LNCAP (cell line): ENCODE measurements at regions not wholly inside any gene's neighbourhood (a gene's known extent, or its start where the extent isn't known, plus 50 kb on each side); places are given as distances from the start of the nearest gene placed in this dataset.

Source experiments
- TF ChIP-seq, protein P1 (sequence below): fragments of 450-650 bp; IDR thresholded peaks from 2 replicates; pipeline ENCODE4 v1.5.1; 2017; ENCODE audit warnings: mild to moderate bottlenecking

DNA sequence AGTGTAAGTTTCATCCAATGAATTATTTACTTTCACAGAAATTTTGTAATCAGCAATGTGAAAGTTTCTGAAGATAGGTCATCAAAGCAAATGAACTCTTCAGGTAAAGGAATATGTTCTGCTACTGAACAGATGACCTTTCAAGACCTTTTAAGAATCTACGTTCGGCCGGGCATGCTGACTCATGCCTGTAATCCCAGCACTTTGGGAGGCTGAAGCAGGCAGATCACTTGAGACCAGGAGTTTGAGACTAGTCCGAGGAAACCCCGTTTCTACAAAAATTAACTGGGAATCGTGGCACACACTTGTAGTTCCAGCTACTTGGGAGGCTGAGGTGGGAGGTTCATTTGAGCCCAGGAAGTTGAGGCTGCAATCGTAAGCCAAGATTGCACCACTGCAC is 578.4 kb upstream of the COX7C start:
- TF ChIP-seq, protein P1, sequence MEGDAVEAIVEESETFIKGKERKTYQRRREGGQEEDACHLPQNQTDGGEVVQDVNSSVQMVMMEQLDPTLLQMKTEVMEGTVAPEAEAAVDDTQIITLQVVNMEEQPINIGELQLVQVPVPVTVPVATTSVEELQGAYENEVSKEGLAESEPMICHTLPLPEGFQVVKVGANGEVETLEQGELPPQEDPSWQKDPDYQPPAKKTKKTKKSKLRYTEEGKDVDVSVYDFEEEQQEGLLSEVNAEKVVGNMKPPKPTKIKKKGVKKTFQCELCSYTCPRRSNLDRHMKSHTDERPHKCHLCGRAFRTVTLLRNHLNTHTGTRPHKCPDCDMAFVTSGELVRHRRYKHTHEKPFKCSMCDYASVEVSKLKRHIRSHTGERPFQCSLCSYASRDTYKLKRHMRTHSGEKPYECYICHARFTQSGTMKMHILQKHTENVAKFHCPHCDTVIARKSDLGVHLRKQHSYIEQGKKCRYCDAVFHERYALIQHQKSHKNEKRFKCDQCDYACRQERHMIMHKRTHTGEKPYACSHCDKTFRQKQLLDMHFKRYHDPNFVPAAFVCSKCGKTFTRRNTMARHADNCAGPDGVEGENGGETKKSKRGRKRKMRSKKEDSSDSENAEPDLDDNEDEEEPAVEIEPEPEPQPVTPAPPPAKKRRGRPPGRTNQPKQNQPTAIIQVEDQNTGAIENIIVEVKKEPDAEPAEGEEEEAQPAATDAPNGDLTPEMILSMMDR: no peak

DNA sequence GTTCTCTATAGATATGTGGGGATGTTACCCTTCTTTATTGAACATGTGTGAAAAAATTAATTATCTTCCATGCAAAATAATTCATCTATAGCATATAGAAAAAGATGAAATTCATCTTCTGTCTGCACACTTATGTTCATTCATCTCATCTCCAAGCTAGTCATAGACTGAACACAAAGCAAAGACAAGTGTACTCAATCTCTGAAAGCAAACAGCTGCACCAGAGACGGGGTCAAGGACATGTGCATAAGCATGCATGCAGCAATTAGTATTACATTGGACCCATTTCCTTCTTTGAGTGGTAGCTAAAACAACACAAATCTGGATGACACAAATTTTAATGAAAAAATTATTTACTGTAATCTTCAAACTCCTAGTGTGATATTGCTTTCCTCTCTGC is 547.0 kb upstream of the COX7C start:
- TF ChIP-seq, protein P1: no peak

DNA sequence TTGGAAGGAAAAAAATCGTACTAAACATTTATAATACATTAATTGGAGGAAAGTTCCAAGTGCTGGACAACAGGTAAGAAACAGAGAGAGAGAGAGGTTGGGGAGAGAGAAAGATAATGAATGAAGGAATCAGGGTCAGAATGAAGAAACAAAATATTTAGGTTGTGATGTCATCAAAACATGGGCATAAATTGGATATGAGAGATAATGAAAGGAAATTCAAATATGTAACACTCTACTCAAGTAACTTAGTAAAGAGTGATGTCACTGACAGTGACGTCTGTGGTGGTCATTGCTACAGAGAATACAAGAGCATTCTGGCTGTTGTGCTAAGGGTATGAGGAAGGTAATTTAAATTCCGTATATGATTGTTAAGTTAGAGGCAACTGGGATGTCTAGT is 543.4 kb upstream of the COX7C start:
- TF ChIP-seq, protein P1: no peak

DNA sequence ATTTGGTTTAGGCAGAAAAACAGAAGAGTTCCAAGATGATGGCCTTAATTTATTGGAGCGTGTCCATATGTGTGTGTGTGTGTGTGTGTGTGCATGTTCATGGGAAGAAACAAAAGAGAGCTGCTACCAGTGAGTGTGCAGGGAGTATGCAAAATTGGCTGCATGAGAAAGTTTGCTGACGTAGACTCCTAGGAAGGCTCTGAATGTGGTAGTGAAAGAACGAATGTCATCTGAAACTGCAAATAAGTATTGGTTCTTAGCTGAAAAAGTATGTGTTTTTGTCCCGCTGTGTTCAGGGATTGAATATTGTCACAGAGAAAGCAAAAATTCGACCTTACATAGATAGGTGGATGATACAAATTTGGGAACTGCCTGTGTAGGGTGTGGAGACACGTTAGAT is 542.6 kb upstream of the COX7C start:
- TF ChIP-seq, protein P1: no peak

DNA sequence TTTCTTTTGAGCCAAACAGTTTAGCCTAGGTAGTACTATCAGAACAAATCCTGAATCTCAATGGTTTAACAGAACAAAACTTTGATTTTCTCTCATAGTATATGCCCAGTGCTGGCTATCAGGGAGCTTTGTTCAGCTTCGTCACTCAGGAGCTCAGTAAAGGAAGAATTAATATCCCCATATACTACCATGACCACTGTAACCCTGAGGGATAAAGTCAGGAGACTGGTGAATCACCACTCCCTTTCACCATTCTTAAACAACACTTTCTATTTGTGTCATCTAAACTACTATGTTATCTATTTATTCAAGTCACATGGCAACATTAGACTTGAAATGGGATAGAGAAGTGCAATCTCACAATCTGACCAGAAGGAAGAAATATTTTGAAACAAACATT is 522.6 kb upstream of the COX7C start:
- TF ChIP-seq, protein P1: no peak

DNA sequence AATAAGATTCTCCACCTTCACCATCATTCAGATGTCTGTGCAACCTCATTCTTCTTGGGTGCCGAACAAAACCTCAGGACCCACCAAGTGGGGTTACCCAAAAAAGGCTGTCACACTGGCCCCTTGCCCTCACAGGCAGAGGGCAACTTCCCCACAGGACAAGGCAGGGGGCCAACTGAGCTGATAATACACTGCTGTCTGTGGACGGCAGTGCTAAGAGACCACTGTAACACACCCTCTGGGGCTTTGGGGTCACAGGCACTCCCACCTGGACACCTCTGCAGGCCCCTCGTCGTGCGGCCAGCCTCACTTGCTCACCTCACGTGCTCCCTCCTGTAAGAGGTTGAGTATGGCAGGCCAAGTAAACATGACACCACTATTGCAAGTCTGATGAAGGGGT is 515.8 kb upstream of the COX7C start:
- TF ChIP-seq, protein P1: no peak

DNA sequence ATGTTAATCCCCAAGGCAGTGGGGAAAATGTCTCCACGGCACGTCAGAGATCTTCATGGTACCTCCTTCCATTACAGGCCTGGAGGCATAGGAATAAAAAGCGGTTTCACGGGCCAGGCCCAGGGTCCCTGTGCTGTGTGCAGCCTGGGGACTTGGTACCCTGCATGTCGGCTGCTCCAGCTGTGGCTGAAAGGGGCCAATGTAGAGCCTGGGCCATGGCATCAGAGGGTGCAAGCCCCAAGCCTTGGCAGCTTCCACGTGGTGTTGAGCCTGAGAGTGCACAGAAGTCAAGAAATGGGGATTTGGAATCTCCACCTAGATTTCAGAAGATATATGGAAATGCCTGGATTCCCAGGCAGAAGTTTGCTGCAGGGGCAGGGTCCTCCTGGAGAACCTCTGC is 508.9 kb upstream of the COX7C start:
- TF ChIP-seq, protein P1: no peak

DNA sequence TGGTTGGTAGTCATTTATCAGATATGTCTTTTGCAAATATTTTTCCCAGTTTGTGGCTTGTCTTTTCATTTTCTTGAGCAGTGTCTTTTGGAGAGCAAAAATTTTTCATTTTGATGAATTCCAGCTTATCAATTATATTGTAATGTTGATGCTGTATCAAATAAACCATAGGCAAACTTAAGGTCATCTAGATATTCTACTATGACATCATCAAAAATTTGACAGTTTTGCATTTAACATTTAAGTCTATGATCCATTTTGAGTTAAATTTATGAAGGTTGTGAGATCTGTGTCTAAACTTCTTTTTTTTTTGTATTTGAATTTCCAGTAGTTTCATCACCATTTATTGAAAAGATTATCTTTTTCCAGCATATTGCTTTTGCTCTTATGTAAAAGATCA is 505.5 kb upstream of the COX7C start:
- TF ChIP-seq, protein P1: no peak
